Psoas muscle (tissue), 7 donors: ENCODE measurements at regions not wholly inside any gene's neighbourhood (a gene's known extent, or its start where the extent isn't known, plus 50 kb on each side); places are given as distances from the start of the nearest gene placed in this dataset.

Source experiments
- ATAC-seq, 4 donors: fragments of 200-7000 bp; cut with Tn5 transposase; one replicate each; pipeline ENCODE4 v1.9.1; 2020; ENCODE audit warnings: moderate library complexity in 3 of 4, mild to moderate bottlenecking in 2 of 4
- DNase-seq, 2 donors: peaks; one replicate each; pipeline ENCODE4 v3.0.0-alpha.2; 2020
- H3K27ac ChIP-seq: fragments of 200-600 bp; one replicate; pipeline ENCODE4 v1.8.0; 2022
- H3K27me3 ChIP-seq, 3 donors: fragments of 200-600 bp in 1 of 3; one replicate each; pipeline versions ENCODE4 v1.6.1 to v1.8.0; 2013 to 2022; ENCODE audit warnings: low read length in 2 of 3, mild to moderate bottlenecking in 2 of 3, moderate library complexity in 1 of 3; ENCODE audit not compliant: insufficient read depth in 3 of 3
- H3K36me3 ChIP-seq, 2 donors: fragments of 200-600 bp in 1 of 2; one replicate each; pipeline versions ENCODE4 v1.6.1 to v1.8.0; 2013 to 2022; ENCODE audit warnings: low read depth in 1 of 2, mild to moderate bottlenecking in 1 of 2, moderate library complexity in 1 of 2; ENCODE audit not compliant: insufficient read depth in 1 of 2
- H3K4me1 ChIP-seq: fragments of 200-600 bp; one replicate; pipeline ENCODE4 v1.8.0; 2022
- H3K4me3 ChIP-seq: fragments of 200-600 bp; one replicate; pipeline ENCODE4 v1.8.0; 2022; ENCODE audit warnings: mild to moderate bottlenecking
- H3K9me3 ChIP-seq: fragments of 200-600 bp; one replicate; pipeline ENCODE4 v1.8.0; 2022
- WGBS, 3 donors: extraction: QIAGEN DNeasy Blood & Tissue Kit; methylation state at CpG; one replicate each; pipeline versions ENCODE4 v1.1.6 to v1.1.7; 2013; 5-methylcytosine and 5-hydroxymethylcytosine counted together
- intact Hi-C, 2 donors: fragments of 100-400 bp; cut with DNase I; formaldehyde crosslinking; loops; one replicate each; pipeline versions ENCODE4 v1.11.0 to v1.14.2; 2022
- TF ChIP-seq, protein P1 (sequence below): fragments of 200-600 bp; IDR thresholded peaks from one replicate; pipeline ENCODE4 v1.8.0; 2022; ENCODE audit warnings: antibody characterized with exemption
- donor health status: healthy with polysubstance abuse.
- donor health status: DM: no; HTN: no; CAD: no; lungs with moderate emphysema.
- donor health status: Bipolar disorder and iron deficiency.
- donor health status: healthy.
- donor health status: DM: yes; HTN: yes; CAD: no.
- donor health status: DM: no; HTN: no; CAD: no.
- donor health status: DM: yes; HTN: yes; CAD: no.

- H3K4me3 ChIP-seq, result no peak overlapping the region
Observed at GRCh38 chr4:116515959-116516358, 569.4 kb downstream of the TRAM1L1 start.

GRCh38 chr4:116512552-116512951 is 572.8 kb downstream of the TRAM1L1 start:
- intact Hi-C loops, result no loop called here
- no peaks in the 10 kb centered on the region for H3K36me3 ChIP-seq
- TF ChIP-seq, protein P1, sequence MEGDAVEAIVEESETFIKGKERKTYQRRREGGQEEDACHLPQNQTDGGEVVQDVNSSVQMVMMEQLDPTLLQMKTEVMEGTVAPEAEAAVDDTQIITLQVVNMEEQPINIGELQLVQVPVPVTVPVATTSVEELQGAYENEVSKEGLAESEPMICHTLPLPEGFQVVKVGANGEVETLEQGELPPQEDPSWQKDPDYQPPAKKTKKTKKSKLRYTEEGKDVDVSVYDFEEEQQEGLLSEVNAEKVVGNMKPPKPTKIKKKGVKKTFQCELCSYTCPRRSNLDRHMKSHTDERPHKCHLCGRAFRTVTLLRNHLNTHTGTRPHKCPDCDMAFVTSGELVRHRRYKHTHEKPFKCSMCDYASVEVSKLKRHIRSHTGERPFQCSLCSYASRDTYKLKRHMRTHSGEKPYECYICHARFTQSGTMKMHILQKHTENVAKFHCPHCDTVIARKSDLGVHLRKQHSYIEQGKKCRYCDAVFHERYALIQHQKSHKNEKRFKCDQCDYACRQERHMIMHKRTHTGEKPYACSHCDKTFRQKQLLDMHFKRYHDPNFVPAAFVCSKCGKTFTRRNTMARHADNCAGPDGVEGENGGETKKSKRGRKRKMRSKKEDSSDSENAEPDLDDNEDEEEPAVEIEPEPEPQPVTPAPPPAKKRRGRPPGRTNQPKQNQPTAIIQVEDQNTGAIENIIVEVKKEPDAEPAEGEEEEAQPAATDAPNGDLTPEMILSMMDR, result no peak
- ATAC-seq (no peak), DNase-seq (no peak)
- no peak overlapping the region for H3K27ac ChIP-seq
- WGBS, 3 donors, result 58 to 76% (median 67%) methylated on average over 3 of the region's 3 CpGs
- H3K27me3 ChIP-seq, result no peaks in the 10 kb centered on the region
- H3K4me3 ChIP-seq, result no peak overlapping the region
- H3K4me1 ChIP-seq, result no peaks in the 10 kb centered on the region
- no peaks in the 10 kb centered on the region for H3K9me3 ChIP-seq

More at GRCh38 chr4:116515959-116516358, 569.4 kb downstream of the TRAM1L1 start:
- WGBS, 3 donors, result 45 to 69% (median 53%) methylated on average over 1 of the region's 1 CpG
- Histone ChIP-seq H3K27ac (no peak overlapping the region), H3K4me1 (no peaks in the 10 kb centered on the region), H3K9me3 (no peaks in the 10 kb centered on the region), H3K36me3 (no peaks in the 10 kb centered on the region), H3K27me3 (no peaks in the 10 kb centered on the region)
- no peak for DNase-seq
- ATAC-seq, result no peak
- TF ChIP-seq, protein P1, result no peak
- intact Hi-C loops, result no loop called here

- no peak overlapping the region for H3K4me3 ChIP-seq
- TF ChIP-seq, protein P1, result no peak
- no peaks in the 10 kb centered on the region for H3K36me3 ChIP-seq
Observed at GRCh38 chr4:116501954-116502353, 583.4 kb downstream of the TRAM1L1 start.

DNA sequence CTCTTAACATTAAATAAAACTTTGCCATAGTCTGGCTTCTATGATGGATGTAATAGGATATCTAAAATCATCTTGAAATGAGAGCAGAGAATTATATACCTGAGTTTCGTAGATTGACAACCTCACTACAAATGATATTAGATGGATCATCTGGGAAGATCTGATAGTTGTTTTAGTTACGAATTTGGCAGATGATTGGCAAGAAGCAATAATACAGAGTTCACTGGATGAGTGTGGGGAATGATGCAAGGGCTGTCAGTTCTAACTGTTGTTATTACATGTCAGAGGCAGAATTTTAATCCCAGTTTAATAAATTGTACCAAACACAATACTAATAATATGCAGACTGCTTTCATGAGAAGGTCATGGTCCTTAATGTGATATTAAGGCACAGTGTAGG is 585.2 kb downstream of the TRAM1L1 start:
- intact Hi-C loops, result no loop called here
- no peak overlapping the region for H3K27ac ChIP-seq
- no peak overlapping the region for H3K4me3 ChIP-seq
- DNase-seq (no peak), ATAC-seq (no peak)
- H3K4me1 ChIP-seq, result no peaks in the 10 kb centered on the region
- WGBS, 3 donors, result 76 to 82% (median 77%) methylated on average over 2 of the region's 2 CpGs
- no peaks in the 10 kb centered on the region for H3K27me3 ChIP-seq
- H3K9me3 ChIP-seq, result no peaks in the 10 kb centered on the region
- TF ChIP-seq, protein P1, result no peak
- no peaks in the 10 kb centered on the region for H3K36me3 ChIP-seq

More at GRCh38 chr4:116501954-116502353, 583.4 kb downstream of the TRAM1L1 start:
- Histone ChIP-seq H3K27ac (no peak overlapping the region), H3K4me1 (no peaks in the 10 kb centered on the region), H3K27me3 (no peaks in the 10 kb centered on the region), H3K9me3 (no peaks in the 10 kb centered on the region)
- 81 to 84% (median 82%) methylated on average over 4 of the region's 4 CpGs for WGBS, 3 donors
- intact Hi-C loops, result no loop called here
- DNase-seq (no peak), ATAC-seq (no peak)

DNA sequence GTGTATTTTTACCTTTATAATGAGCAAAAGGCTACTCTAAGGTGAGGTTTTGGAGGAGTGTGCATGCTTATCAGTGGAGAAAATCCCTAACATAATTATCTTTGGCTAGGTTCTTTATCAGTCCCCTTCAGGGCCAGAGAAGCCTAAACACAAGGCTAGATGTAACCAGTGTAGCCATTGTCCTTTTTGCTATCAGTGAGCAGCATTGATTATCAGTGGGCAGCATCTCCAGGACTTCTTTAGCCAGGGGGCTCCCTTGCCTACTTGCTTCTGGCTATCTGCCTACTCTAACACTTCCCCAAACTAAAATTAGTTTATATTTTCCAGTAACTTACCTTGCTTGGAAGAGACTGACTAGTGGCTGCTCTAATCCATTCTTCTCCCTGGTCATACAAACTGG is 595.6 kb downstream of the TRAM1L1 start:
- no peak for DNase-seq
- TF ChIP-seq, protein P1, result no peak
- H3K27ac ChIP-seq, result no peak overlapping the region
- no peaks in the 10 kb centered on the region for H3K9me3 ChIP-seq
- H3K4me3 ChIP-seq, result no peak overlapping the region
- no peaks in the 10 kb centered on the region for H3K4me1 ChIP-seq
- H3K36me3 ChIP-seq, result no peaks in the 10 kb centered on the region
- no peak for ATAC-seq
- no peaks in the 10 kb centered on the region for H3K27me3 ChIP-seq
- intact Hi-C loops, result no loop called here
